Sigmoid colon (tissue), 4 donors: ENCODE measurements at regions not wholly inside any gene's neighbourhood (a gene's known extent, or its start where the extent isn't known, plus 50 kb on each side); places are given as distances from the start of the nearest gene placed in this dataset.

ENCODE experiments used
- CTCF ChIP-seq, 4 experiments: fragments of 450-650 bp in 3 of 4; fragments of 200-600 bp in 1 of 4; IDR thresholded peaks; one replicate each; pipeline ENCODE4 v1.5.1; 2016 to 2019; ENCODE audit warnings: antibody characterized with exemption in 4 of 4, mild to moderate bottlenecking in 3 of 4, moderate library complexity in 2 of 4
- EP300 ChIP-seq, 4 donors: sonication (generic); formaldehyde crosslinking; IDR thresholded peaks; one replicate each; pipeline ENCODE4 v1.6.1; 2017; ENCODE audit warnings: antibody characterized with exemption in 4 of 4
- POLR2A ChIP-seq, 2 donors: fragments of 450-650 bp; IDR thresholded peaks; one replicate each; pipeline ENCODE4 v1.6.1; 2016; ENCODE audit warnings: antibody characterized with exemption in 2 of 2, mild to moderate bottlenecking in 2 of 2, moderate library complexity in 2 of 2
- POLR2AphosphoS5 ChIP-seq, 4 donors: sonication (generic); formaldehyde crosslinking; IDR thresholded peaks; one replicate each; pipeline ENCODE4 v1.6.1; 2017; ENCODE audit warnings: antibody characterized with exemption in 4 of 4

- TF ChIP-seq CTCF (IDR thresholded peaks at IDR 0.05) (no peak), POLR2A (IDR thresholded peaks at IDR 0.05) (no peak), POLR2AphosphoS5 (IDR thresholded peaks at IDR 0.05) (no peak), EP300 (IDR thresholded peaks at IDR 0.05) (no peak)
These were observed 401.6 kb upstream of the SMIM21 start for GRCh38 chr18:75829091-75829490.
